Mesendoderm (in vitro differentiated cells): ENCODE measurements at regions not wholly inside any gene's neighbourhood (a gene's known extent, or its start where the extent isn't known, plus 50 kb on each side); places are given as distances from the start of the nearest gene placed in this dataset.

Experiments used
- DNase-seq: peaks from one replicate; pipeline ENCODE4 v3.0.0; 2013
- H2AK5ac ChIP-seq: 2 replicates; pipeline ENCODE4 v1.6.1; 2013; ENCODE audit warnings: low read length, inconsistent platforms
- H2BK120ac ChIP-seq: 2 replicates; pipeline ENCODE4 v1.6.1; 2013; ENCODE audit warnings: low read depth, mild to moderate bottlenecking, low read length, moderate library complexity, mixed read lengths
- H2BK15ac ChIP-seq: replicated peaks from 2 replicates; pipeline ENCODE4 v1.6.1; 2013; ENCODE audit warnings: low read depth, mild to moderate bottlenecking, moderate library complexity
- H2BK5ac ChIP-seq: 2 replicates; pipeline ENCODE4 v1.6.1; 2013; ENCODE audit warnings: low read length, inconsistent platforms
- H3K18ac ChIP-seq: 2 replicates; pipeline ENCODE4 v1.6.1; 2013; ENCODE audit warnings: mild to moderate bottlenecking, low read length, mixed read lengths
- H3K23ac ChIP-seq: one replicate; pipeline ENCODE4 v1.6.1; 2013; ENCODE audit warnings: low read length
- H3K27ac ChIP-seq: 2 replicates; pipeline ENCODE4 v1.5.1; 2013; ENCODE audit warnings: low read depth, mild to moderate bottlenecking, inconsistent platforms, low read length, moderate library complexity
- H3K27me3 ChIP-seq: 2 replicates; pipeline ENCODE4 v1.6.1; 2013; ENCODE audit warnings: low read length, control low read depth, mild to moderate bottlenecking, inconsistent platforms; ENCODE audit not compliant: insufficient read depth, poor library complexity
- H3K36me3 ChIP-seq: 2 replicates; pipeline ENCODE4 v1.6.1; 2013; ENCODE audit warnings: low read length, inconsistent platforms; ENCODE audit not compliant: control insufficient read depth, insufficient read depth
- H3K4ac ChIP-seq: one replicate; pipeline ENCODE4 v1.6.1; 2013; ENCODE audit warnings: low read depth, mild to moderate bottlenecking, low read length, moderate library complexity
- H3K4me1 ChIP-seq: 2 replicates; pipeline ENCODE4 v1.6.1; 2013; ENCODE audit warnings: low read depth, low read length, inconsistent platforms; ENCODE audit not compliant: control insufficient read depth
- H3K4me2 ChIP-seq: 2 replicates; pipeline ENCODE4 v1.6.1; 2013; ENCODE audit warnings: low read length
- H3K4me3 ChIP-seq: 2 replicates; pipeline ENCODE4 v1.5.1; 2013; ENCODE audit warnings: mild to moderate bottlenecking, low read length
- H3K56ac ChIP-seq: one replicate; pipeline ENCODE4 v1.6.1; 2013; ENCODE audit warnings: low read length
- H3K79me1 ChIP-seq: 2 replicates; pipeline ENCODE4 v1.6.1; 2013; ENCODE audit warnings: low read length, inconsistent platforms
- H3K79me2 ChIP-seq: 2 replicates; pipeline ENCODE4 v1.6.1; 2013; ENCODE audit warnings: mild to moderate bottlenecking, low read length; ENCODE audit not compliant: control insufficient read depth, insufficient read depth
- H3K9ac ChIP-seq: 2 replicates; pipeline ENCODE4 v1.6.1; 2013; ENCODE audit warnings: low read length, inconsistent platforms
- H4K5ac ChIP-seq: one replicate; pipeline ENCODE4 v1.6.1; 2013; ENCODE audit warnings: low read length
- H4K8ac ChIP-seq: one replicate; pipeline ENCODE4 v1.6.1; 2013; ENCODE audit warnings: low read depth, mild to moderate bottlenecking, control low read depth, low read length, moderate library complexity
- WGBS: extraction: QIAGEN DNeasy Blood & Tissue Kit; methylation state at CpG from one replicate; pipeline ENCODE4 v1.1.7; 2013; ENCODE audit warnings: low lambda C conversion rate, missing lambda C conversion rate; ENCODE audit not compliant: insufficient coverage; ENCODE audit errors: extremely low coverage; 5-methylcytosine and 5-hydroxymethylcytosine counted together

GRCh38 chr4:185862340-185862739, 50.3 kb upstream of the SORBS2 start:
- no peaks in the 10 kb centered on the region for H3K27me3 ChIP-seq
- H3K4ac ChIP-seq: no peak overlapping the region
- DNase-seq: no peak
- no peak overlapping the region for H2AK5ac ChIP-seq
- H3K36me3 ChIP-seq: no peaks in the 10 kb centered on the region
- H3K23ac ChIP-seq: no peak overlapping the region
- no CpG with 5 or more reads among the region's 4 CpGs for WGBS
- H3K9ac ChIP-seq: no peak overlapping the region
- no peak overlapping the region for H2BK15ac ChIP-seq
- no peak overlapping the region for H3K4me3 ChIP-seq
- no peak overlapping the region for H3K27ac ChIP-seq
- no peaks in the 10 kb centered on the region for H3K4me1 ChIP-seq
- no peak overlapping the region for H3K56ac ChIP-seq
- H3K79me1 ChIP-seq: no peaks in the 10 kb centered on the region
- H3K4me2 ChIP-seq: no peak overlapping the region
- H2BK5ac ChIP-seq: no peak overlapping the region
- no peak overlapping the region for H3K18ac ChIP-seq
- no peaks in the 10 kb centered on the region for H3K79me2 ChIP-seq
- no peak overlapping the region for H2BK120ac ChIP-seq
- H4K8ac ChIP-seq: no peak overlapping the region
- no peak overlapping the region for H4K5ac ChIP-seq

- Histone ChIP-seq H3K36me3 (no peaks in the 10 kb centered on the region), H3K23ac (no peak overlapping the region), H4K8ac (no peak overlapping the region), H3K4ac (no peak overlapping the region), H3K9ac (no peak overlapping the region), H3K27me3 (no peaks in the 10 kb centered on the region), H3K56ac (no peak overlapping the region), H3K4me1 (no peaks in the 10 kb centered on the region), H3K18ac (no peak overlapping the region), H2AK5ac (no peak overlapping the region), H3K4me2 (no peak overlapping the region), H3K79me2 (no peaks in the 10 kb centered on the region), H3K27ac (no peak overlapping the region), H4K5ac (no peak overlapping the region), H2BK15ac (no peak overlapping the region), H3K79me1 (no peaks in the 10 kb centered on the region), H3K4me3 (no peak overlapping the region), H2BK5ac (no peak overlapping the region), H2BK120ac (no peak overlapping the region)
- WGBS: no CpG with 5 or more reads among the region's 1 CpG
- DNase-seq: no peak
These were observed 52.0 kb upstream of the SORBS2 start for GRCh38 chr4:185863946-185864345.

GRCh38 chr4:185865901-185866328, 53.9 kb upstream of the SORBS2 start:
- Histone ChIP-seq H3K4me1 (peaks cover 3% of the 10 kb centered on the region), H3K23ac (peak overlapping the region; percentile 45), H2BK120ac (no peak overlapping the region), H3K27ac (no peak overlapping the region), H3K27me3 (no peaks in the 10 kb centered on the region), H3K9ac (no peak overlapping the region), H3K18ac (no peak overlapping the region), H4K5ac (no peak overlapping the region), H3K79me1 (no peaks in the 10 kb centered on the region), H3K4me2 (no peak overlapping the region), H3K4me3 (no peak overlapping the region), H3K79me2 (no peaks in the 10 kb centered on the region), H3K4ac (no peak overlapping the region), H2BK5ac (no peak overlapping the region), H3K56ac (no peak overlapping the region), H3K36me3 (no peaks in the 10 kb centered on the region), H2BK15ac (no peak overlapping the region), H2AK5ac (no peak overlapping the region), H4K8ac (no peak overlapping the region)
- WGBS: no CpG with 5 or more reads among the region's 4 CpGs
- DNase-seq: no peak

GRCh38 chr4:185867770-185868169, 55.8 kb upstream of the SORBS2 start:
- Histone ChIP-seq H4K8ac (no peak overlapping the region), H3K36me3 (no peaks in the 10 kb centered on the region), H3K56ac (peak overlapping the region; percentile 34), H3K79me2 (no peaks in the 10 kb centered on the region), H3K4me2 (no peak overlapping the region), H3K27me3 (no peaks in the 10 kb centered on the region), H2BK120ac (no peak overlapping the region), H3K79me1 (no peaks in the 10 kb centered on the region), H3K4me3 (no peak overlapping the region), H4K5ac (no peak overlapping the region), H3K4me1 (peaks cover 3% of the 10 kb centered on the region), H2BK5ac (no peak overlapping the region), H3K23ac (no peak overlapping the region), H3K4ac (no peak overlapping the region), H2BK15ac (no peak overlapping the region), H3K9ac (no peak overlapping the region), H3K27ac (no peak overlapping the region), H3K18ac (no peak overlapping the region), H2AK5ac (no peak overlapping the region)
- no CpG with 5 or more reads among the region's 3 CpGs for WGBS
- peak; percentile 45 for DNase-seq

- no peaks in the 10 kb centered on the region for H3K79me1 ChIP-seq
- H3K27ac ChIP-seq: no peak overlapping the region
- H3K4me2 ChIP-seq: no peak overlapping the region
- no peak overlapping the region for H2AK5ac ChIP-seq
- H2BK120ac ChIP-seq: no peak overlapping the region
- H3K56ac ChIP-seq: no peak overlapping the region
- no peaks in the 10 kb centered on the region for H3K36me3 ChIP-seq
- no peak overlapping the region for H3K18ac ChIP-seq
- H3K4ac ChIP-seq: no peak overlapping the region
- no CpG with 5 or more reads among the region's 3 CpGs for WGBS
- H2BK5ac ChIP-seq: no peak overlapping the region
- H4K5ac ChIP-seq: no peak overlapping the region
- no peak overlapping the region for H2BK15ac ChIP-seq
- DNase-seq: no peak
- H3K9ac ChIP-seq: no peak overlapping the region
- no peak overlapping the region for H4K8ac ChIP-seq
- H3K27me3 ChIP-seq: no peaks in the 10 kb centered on the region
- H3K4me3 ChIP-seq: no peak overlapping the region
- no peaks in the 10 kb centered on the region for H3K79me2 ChIP-seq
- no peak overlapping the region for H3K23ac ChIP-seq
- H3K4me1 ChIP-seq: peaks cover 3% of the 10 kb centered on the region
These were observed 57.0 kb upstream of the SORBS2 start for GRCh38 chr4:185868983-185869382.

- Histone ChIP-seq H2BK15ac (no peak overlapping the region), H3K79me1 (no peaks in the 10 kb centered on the region), H3K79me2 (no peaks in the 10 kb centered on the region), H4K8ac (no peak overlapping the region), H3K4me3 (no peak overlapping the region), H3K4ac (no peak overlapping the region), H3K4me2 (no peak overlapping the region), H2AK5ac (no peak overlapping the region), H3K9ac (no peak overlapping the region), H2BK5ac (no peak overlapping the region), H2BK120ac (no peak overlapping the region), H3K18ac (no peak overlapping the region), H3K27ac (no peak overlapping the region), H3K4me1 (peaks cover 3% of the 10 kb centered on the region), H3K56ac (no peak overlapping the region), H3K23ac (no peak overlapping the region), H3K27me3 (no peaks in the 10 kb centered on the region), H3K36me3 (no peaks in the 10 kb centered on the region), H4K5ac (no peak overlapping the region)
- no peak for DNase-seq
- WGBS: no CpG with 5 or more reads among the region's 2 CpGs
These were observed 57.4 kb upstream of the SORBS2 start for GRCh38 chr4:185869427-185869826.
